ENCODE measurements at regions not wholly inside any gene's neighbourhood (a gene's known extent, or its start where the extent isn't known, plus 50 kb on each side); places are given as distances from the start of the nearest gene placed in this dataset.

DNA sequence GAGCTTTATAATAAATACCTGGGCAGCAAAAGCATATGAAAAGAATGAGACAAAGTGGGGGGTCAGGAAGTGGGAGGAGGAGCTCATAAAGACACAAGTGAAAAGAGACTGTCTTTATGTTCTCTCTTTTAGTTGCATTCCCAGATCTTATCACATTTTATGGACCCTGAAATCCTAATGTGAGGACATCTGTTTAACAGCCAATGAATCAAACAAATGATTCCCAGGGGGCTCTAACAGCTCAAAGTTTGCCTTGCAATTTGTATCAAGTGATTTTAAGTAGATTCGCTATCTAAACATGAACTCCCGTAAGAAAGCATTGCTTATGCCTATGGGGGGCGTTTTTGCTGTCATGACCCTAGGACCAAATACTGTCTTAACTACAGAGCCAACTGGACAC, 332.3 kb upstream of the CNTN4 start:
- TF ChIP-seq, protein P1, sequence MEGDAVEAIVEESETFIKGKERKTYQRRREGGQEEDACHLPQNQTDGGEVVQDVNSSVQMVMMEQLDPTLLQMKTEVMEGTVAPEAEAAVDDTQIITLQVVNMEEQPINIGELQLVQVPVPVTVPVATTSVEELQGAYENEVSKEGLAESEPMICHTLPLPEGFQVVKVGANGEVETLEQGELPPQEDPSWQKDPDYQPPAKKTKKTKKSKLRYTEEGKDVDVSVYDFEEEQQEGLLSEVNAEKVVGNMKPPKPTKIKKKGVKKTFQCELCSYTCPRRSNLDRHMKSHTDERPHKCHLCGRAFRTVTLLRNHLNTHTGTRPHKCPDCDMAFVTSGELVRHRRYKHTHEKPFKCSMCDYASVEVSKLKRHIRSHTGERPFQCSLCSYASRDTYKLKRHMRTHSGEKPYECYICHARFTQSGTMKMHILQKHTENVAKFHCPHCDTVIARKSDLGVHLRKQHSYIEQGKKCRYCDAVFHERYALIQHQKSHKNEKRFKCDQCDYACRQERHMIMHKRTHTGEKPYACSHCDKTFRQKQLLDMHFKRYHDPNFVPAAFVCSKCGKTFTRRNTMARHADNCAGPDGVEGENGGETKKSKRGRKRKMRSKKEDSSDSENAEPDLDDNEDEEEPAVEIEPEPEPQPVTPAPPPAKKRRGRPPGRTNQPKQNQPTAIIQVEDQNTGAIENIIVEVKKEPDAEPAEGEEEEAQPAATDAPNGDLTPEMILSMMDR (IDR thresholded peaks at IDR 0.05), result no peak
- no peak for TF ChIP-seq POLR2A (IDR thresholded peaks at IDR 0.05)
- H3K9me3 ChIP-seq, result no peaks in the 10 kb centered on the region
- no peak overlapping the region for H3K4me3 ChIP-seq
- no peak for DNase-seq
- no peaks in the 10 kb centered on the region for H3K27me3 ChIP-seq
- no peaks in the 10 kb centered on the region for H3K4me1 ChIP-seq
- H3K36me3 ChIP-seq (ENCODE audit: low read depth, missing control alignments), result no peaks in the 10 kb centered on the region
- no peak overlapping the region for H3K27ac ChIP-seq
- intact Hi-C loops (cut with DNase I; ENCODE audit: low total_unique reads), result no loop called here
- 66 to 69% methylated on average over 3 of the region's 3 CpGs for WGBS, 2 donors

- no peaks in the 10 kb centered on the region for H3K27me3 ChIP-seq
- no peaks in the 10 kb centered on the region for H3K9me3 ChIP-seq
- no peaks in the 10 kb centered on the region for H3K4me1 ChIP-seq
- H3K4me3 ChIP-seq, result no peak overlapping the region
- TF ChIP-seq, protein P1 (IDR thresholded peaks at IDR 0.05), result no peak
- no peak for TF ChIP-seq POLR2A (IDR thresholded peaks at IDR 0.05)
- no peak overlapping the region for H3K27ac ChIP-seq
- no peaks in the 10 kb centered on the region for H3K36me3 ChIP-seq (ENCODE audit: low read depth, missing control alignments)
- 17 to 70% methylated on average over 1 of the region's 1 CpG for WGBS, 2 donors
- no peak for DNase-seq
- intact Hi-C loops (cut with DNase I; ENCODE audit: low total_unique reads), result no loop called here
Measured at GRCh38 chr3:1773679-1774078, 325.0 kb upstream of the CNTN4 start.

- intact Hi-C loops (cut with DNase I; ENCODE audit: low total_unique reads), result no loop called here
- H3K9me3 ChIP-seq, result no peaks in the 10 kb centered on the region
- H3K4me1 ChIP-seq, result no peaks in the 10 kb centered on the region
- no peak overlapping the region for H3K27ac ChIP-seq
- no peak for DNase-seq
- TF ChIP-seq, protein P1 (IDR thresholded peaks at IDR 0.05), result no peak
- TF ChIP-seq POLR2A (IDR thresholded peaks at IDR 0.05), result no peak
- H3K4me3 ChIP-seq, result no peak overlapping the region
- 74 to 84% methylated on average over 3 of the region's 3 CpGs for WGBS, 2 donors
- H3K36me3 ChIP-seq (ENCODE audit: low read depth, missing control alignments), result no peaks in the 10 kb centered on the region
- no peaks in the 10 kb centered on the region for H3K27me3 ChIP-seq
Measured at GRCh38 chr3:1774597-1774996, 324.1 kb upstream of the CNTN4 start.

- no peaks in the 10 kb centered on the region for H3K36me3 ChIP-seq (ENCODE audit: low read depth, missing control alignments)
- H3K4me1 ChIP-seq, result no peaks in the 10 kb centered on the region
- intact Hi-C loops (cut with DNase I; ENCODE audit: low total_unique reads), result no loop called here
- DNase-seq, result no peak
- 89 to 92% methylated on average over 6 of the region's 6 CpGs for WGBS, 2 donors
- no peaks in the 10 kb centered on the region for H3K9me3 ChIP-seq
- no peaks in the 10 kb centered on the region for H3K27me3 ChIP-seq
- no peak overlapping the region for H3K27ac ChIP-seq
- H3K4me3 ChIP-seq, result no peak overlapping the region
- TF ChIP-seq, protein P1 (IDR thresholded peaks at IDR 0.05), result no peak
- no peak for TF ChIP-seq POLR2A (IDR thresholded peaks at IDR 0.05)
Measured at GRCh38 chr3:1775321-1775720, 323.3 kb upstream of the CNTN4 start.

- WGBS, 2 donors, result 74 to 82% methylated on average over 3 of the region's 3 CpGs
- Histone ChIP-seq H3K9me3 (no peaks in the 10 kb centered on the region), H3K4me3 (no peak overlapping the region), H3K4me1 (no peaks in the 10 kb centered on the region), H3K36me3 (ENCODE audit: low read depth, missing control alignments) (no peaks in the 10 kb centered on the region), H3K27ac (no peak overlapping the region), H3K27me3 (no peaks in the 10 kb centered on the region)
- intact Hi-C loops (cut with DNase I; ENCODE audit: low total_unique reads), result no loop called here
- no peak for TF ChIP-seq POLR2A (IDR thresholded peaks at IDR 0.05)
- TF ChIP-seq, protein P1 (IDR thresholded peaks at IDR 0.05), result no peak
- DNase-seq, result no peak
Measured at GRCh38 chr3:1783995-1784394, 314.7 kb upstream of the CNTN4 start.

Measured in testis (tissue), 2 donors.